ENCODE measurements at regions not wholly inside any gene's neighbourhood (a gene's known extent, or its start where the extent isn't known, plus 50 kb on each side); places are given as distances from the start of the nearest gene placed in this dataset.

GRCh38 chr2:16338026-16338425, 327.6 kb downstream of the CYRIA start:
- no peak overlapping the region for H3K27ac ChIP-seq
- DNase-seq (ENCODE audit: low read depth, low spot score), result no peak

DNA sequence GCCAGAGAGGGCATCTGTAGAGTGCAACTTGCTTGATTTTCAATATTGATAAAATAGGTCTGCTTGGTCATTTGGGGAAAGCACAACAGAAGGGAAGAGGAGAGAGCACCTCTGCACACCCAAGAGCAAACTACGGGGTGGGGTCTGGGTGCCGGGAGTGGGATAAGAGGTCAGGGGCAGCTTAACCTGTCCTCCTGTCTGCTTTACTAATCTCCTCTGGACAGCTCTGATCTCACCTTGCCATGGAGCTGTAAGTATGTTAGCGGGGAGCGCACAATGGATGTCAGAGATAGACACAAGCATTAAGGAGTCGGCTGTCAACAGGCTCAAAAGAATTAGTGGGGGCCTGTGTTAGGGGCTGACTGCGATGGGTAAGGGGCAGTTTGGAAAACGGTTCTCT, 328.7 kb downstream of the CYRIA start:
- no peak overlapping the region for H3K27ac ChIP-seq
- DNase-seq (ENCODE audit: low read depth, low spot score), result no peak

GRCh38 chr2:16336491-16336890, 329.1 kb downstream of the CYRIA start:
- no peak for DNase-seq (ENCODE audit: low read depth, low spot score)
- no peak overlapping the region for H3K27ac ChIP-seq

GRCh38 chr2:16335947-16336346, 329.7 kb downstream of the CYRIA start:
- DNase-seq (ENCODE audit: low read depth, low spot score), result no peak

GRCh38 chr2:16335604-16335930, 330.1 kb downstream of the CYRIA start:
- no peak for DNase-seq (ENCODE audit: low read depth, low spot score)

More at GRCh38 chr2:16335947-16336346, 329.7 kb downstream of the CYRIA start:
- no peak overlapping the region for H3K27ac ChIP-seq

GRCh38 chr2:16334886-16335603, 330.6 kb downstream of the CYRIA start:
- no peak for DNase-seq (ENCODE audit: low read depth, low spot score)
- H3K27ac ChIP-seq, result no peak overlapping the region

More at GRCh38 chr2:16335604-16335930, 330.1 kb downstream of the CYRIA start:
- no peak overlapping the region for H3K27ac ChIP-seq

DNA sequence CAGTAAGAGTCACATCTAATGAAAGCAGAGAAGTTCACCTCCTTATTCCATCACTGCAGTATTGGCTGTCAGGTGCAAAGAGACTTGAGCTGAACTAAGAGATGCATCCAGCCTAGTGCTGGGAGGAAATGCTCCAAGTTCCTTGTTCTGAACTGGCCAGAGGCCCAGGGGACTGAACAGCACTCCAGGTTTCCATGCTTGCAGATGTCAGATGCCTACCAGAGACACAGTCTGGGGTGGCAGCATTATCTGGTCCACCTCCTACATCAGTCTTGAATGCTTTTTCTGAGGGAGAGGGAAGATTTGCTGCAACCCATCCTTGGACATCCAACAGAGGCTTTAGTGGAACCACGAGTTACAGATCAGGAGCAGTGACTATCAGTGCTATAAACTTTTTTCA, 331.3 kb downstream of the CYRIA start:
- no peak overlapping the region for H3K27ac ChIP-seq
- no peak for DNase-seq (ENCODE audit: low read depth, low spot score)

DNA sequence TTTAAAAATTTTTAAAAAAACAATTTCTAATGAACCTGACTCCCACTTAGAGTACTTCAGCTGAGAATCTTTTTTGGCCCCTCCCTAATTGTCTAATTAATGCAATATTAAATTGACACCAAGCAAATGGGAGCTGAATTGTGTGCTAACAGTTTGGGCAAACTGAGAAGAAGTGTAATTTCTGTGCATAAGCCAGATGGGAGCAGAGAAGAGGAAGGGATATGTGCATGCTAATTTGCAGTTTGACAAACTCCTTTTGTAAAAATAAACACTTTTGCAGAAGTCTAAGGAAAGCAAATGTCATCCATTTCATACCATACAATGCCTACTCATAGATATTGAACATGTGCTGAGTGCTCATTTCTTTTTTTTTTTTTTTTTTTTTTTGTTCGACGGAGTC, 332.0 kb downstream of the CYRIA start:
- H3K27ac ChIP-seq, result no peak overlapping the region

GRCh38 chr2:16332681-16333557, 332.7 kb downstream of the CYRIA start:
- DNase-seq (ENCODE audit: low read depth, low spot score), result no peak
- no peak overlapping the region for H3K27ac ChIP-seq

More for the DNA sequence above, 332.0 kb downstream of the CYRIA start:
- DNase-seq (ENCODE audit: low read depth, low spot score), result no peak

GRCh38 chr2:16331772-16332171, 333.9 kb downstream of the CYRIA start:
- no peak for DNase-seq (ENCODE audit: low read depth, low spot score)
- H3K27ac ChIP-seq, result no peak overlapping the region

- no peak for DNase-seq (ENCODE audit: low read depth, low spot score)
- no peak overlapping the region for H3K27ac ChIP-seq
These were observed 334.7 kb downstream of the CYRIA start for GRCh38 chr2:16330982-16331381.

- no peak overlapping the region for H3K27ac ChIP-seq
- no peak for DNase-seq (ENCODE audit: low read depth, low spot score)
These were observed 335.1 kb downstream of the CYRIA start for GRCh38 chr2:16330571-16330970.

GRCh38 chr2:16330012-16330411, 335.6 kb downstream of the CYRIA start:
- H3K27ac ChIP-seq, result no peak overlapping the region
- no peak for DNase-seq (ENCODE audit: low read depth, low spot score)

GRCh38 chr2:16329421-16329820, 336.2 kb downstream of the CYRIA start:
- no peak for DNase-seq (ENCODE audit: low read depth, low spot score)
- H3K27ac ChIP-seq, result no peak overlapping the region

DNA sequence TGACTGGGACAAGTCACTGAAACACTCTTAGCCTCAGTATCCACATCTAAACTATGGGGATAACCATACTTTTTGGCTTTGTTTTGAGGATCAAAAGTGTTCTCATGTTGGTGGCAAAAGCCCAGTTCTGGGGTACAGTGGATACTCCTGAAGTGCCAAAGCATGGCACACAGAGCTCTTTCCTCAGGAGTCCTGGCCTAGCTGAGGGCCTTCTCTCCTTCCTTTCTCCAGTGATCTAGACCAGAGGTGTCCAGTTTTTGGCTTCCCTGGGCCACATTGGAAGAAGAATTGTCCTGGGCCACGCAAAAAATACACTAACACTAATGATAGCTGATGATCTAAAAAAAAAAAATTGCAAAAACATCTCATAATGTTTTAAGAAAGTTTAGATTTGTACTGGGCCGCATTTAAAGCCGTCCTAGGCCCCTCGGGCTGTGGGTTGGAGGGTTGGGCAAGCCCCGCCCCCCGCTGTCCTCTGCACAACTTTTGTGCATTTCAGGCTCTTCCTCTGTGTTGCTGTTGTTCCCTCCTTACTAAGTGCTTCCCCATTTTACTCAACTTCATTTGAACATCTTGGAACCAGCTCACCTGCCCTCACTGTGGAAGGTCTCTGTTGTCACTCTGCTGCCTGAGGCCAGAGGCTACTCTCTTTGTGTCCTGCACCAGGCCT, 337.0 kb downstream of the CYRIA start:
- H3K27ac ChIP-seq, result no peak overlapping the region
- DNase-seq (ENCODE audit: low read depth, low spot score), result no peak

- no peak for DNase-seq (ENCODE audit: low read depth, low spot score)
- no peak overlapping the region for H3K27ac ChIP-seq
These were observed 338.3 kb downstream of the CYRIA start for GRCh38 chr2:16327326-16327725.

DNA sequence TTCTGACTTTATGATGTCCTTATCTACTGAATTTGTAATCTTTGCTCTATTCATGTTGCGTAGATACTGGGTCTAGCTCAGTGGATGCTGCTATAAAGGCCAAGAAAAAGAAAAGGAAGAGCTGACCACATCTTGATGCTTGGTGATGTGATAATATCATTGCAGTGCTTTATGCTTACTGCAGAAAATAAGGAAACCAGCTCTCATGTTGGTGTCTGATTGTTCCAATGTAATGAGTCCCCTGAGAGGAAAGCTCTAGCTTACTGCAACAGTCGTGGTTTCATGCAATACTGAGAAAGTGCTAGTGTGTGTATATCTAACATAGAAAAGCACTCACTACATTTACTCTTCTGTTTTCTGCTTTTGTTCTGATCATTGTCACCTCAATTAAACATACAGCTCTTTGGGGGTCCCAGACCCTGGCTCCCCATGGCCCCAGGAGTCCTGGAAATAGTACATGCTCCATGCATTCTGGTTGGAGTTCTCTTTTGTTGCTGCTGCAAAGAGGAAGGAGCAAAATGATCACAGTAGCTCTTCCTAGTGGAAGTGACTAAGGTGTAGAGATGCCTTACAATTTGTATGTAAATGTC, 338.8 kb downstream of the CYRIA start:
- no peak for DNase-seq (ENCODE audit: low read depth, low spot score)

GRCh38 chr2:16325976-16326510, 339.6 kb downstream of the CYRIA start:
- no peak overlapping the region for H3K27ac ChIP-seq
- no peak for DNase-seq (ENCODE audit: low read depth, low spot score)

More for the DNA sequence above, 338.8 kb downstream of the CYRIA start:
- no peak overlapping the region for H3K27ac ChIP-seq

GRCh38 chr2:16325016-16325975, 340.3 kb downstream of the CYRIA start:
- H3K27ac ChIP-seq, result no peak overlapping the region
- DNase-seq (ENCODE audit: low read depth, low spot score), result no peak
